ENCODE measurements at regions not wholly inside any gene's neighbourhood (a gene's known extent, or its start where the extent isn't known, plus 50 kb on each side); places are given as distances from the start of the nearest gene placed in this dataset.

- Histone ChIP-seq H3K14ac (ENCODE audit: low read length) (no peak overlapping the region), H3K4me3 (ENCODE audit: low read depth, low read length) (no peak overlapping the region), H3K23ac (ENCODE audit: low read length) (no peak overlapping the region), H3K9ac (ENCODE audit: low read length) (no peak overlapping the region), H2BK5ac (ENCODE audit: low read depth, low read length, poor library complexity) (no peak overlapping the region), H4K12ac (ENCODE audit: low read depth, low read length) (no peak overlapping the region), H3K18ac (ENCODE audit: low read length) (no peak overlapping the region), H2BK12ac (ENCODE audit: low read length) (no peak overlapping the region), H4K91ac (ENCODE audit: low read depth, low read length) (no peak overlapping the region), H2BK120ac (ENCODE audit: insufficient read depth, low read length, poor library complexity) (no peak overlapping the region), H3K79me1 (ENCODE audit: low read length) (no peaks in the 10 kb centered on the region), H3K4ac (ENCODE audit: low read depth, low read length) (no peak overlapping the region), H2AFZ (ENCODE audit: insufficient read depth, low read length, poor library complexity) (no peak overlapping the region), H3K4me2 (ENCODE audit: low read length) (no peak overlapping the region), H3K27me3 (ENCODE audit: insufficient read depth, low read length) (no peaks in the 10 kb centered on the region), H3K27ac (ENCODE audit: low read depth, low read length) (no peak overlapping the region), H3K79me2 (ENCODE audit: control insufficient read depth, insufficient read depth, low read length, poor library complexity) (no peaks in the 10 kb centered on the region), H3K36me3 (ENCODE audit: control insufficient read depth in 1 of 2, insufficient read depth in 2 of 2, low read length in 2 of 2) (no peaks in the 10 kb centered on the region), H3K4me1 (ENCODE audit: control insufficient read depth in 1 of 2, insufficient read depth in 2 of 2, low read length in 2 of 2) (no peaks in the 10 kb centered on the region), H4K8ac (ENCODE audit: low read depth, low read length) (no peak overlapping the region), H2AK5ac (ENCODE audit: low read length) (no peak overlapping the region), H3K9me3 (ENCODE audit: insufficient read depth, low read depth, low read length) (no peaks in the 10 kb centered on the region)
- no CpG with 5 or more reads among the region's 1 CpG for WGBS (ENCODE audit: extremely low coverage, insufficient coverage, insufficient read length)
- no peak for DNase-seq
Measured at GRCh38 chr5:82800826-82801225, 276.4 kb downstream of the TMEM167A start.

- no peaks in the 10 kb centered on the region for H3K36me3 ChIP-seq (ENCODE audit: control insufficient read depth in 1 of 2, insufficient read depth in 2 of 2, low read length in 2 of 2)
- WGBS (ENCODE audit: extremely low coverage, insufficient coverage, insufficient read length), result no CpG with 5 or more reads among the region's 5 CpGs
Measured at GRCh38 chr5:82799361-82800077, 277.7 kb downstream of the TMEM167A start.

GRCh38 chr5:82798676-82799075 lies 278.5 kb downstream of the TMEM167A start:
- Histone ChIP-seq H2BK12ac (ENCODE audit: low read length) (no peak overlapping the region), H3K27me3 (ENCODE audit: insufficient read depth, low read length) (no peaks in the 10 kb centered on the region), H3K4ac (ENCODE audit: low read depth, low read length) (no peak overlapping the region), H4K12ac (ENCODE audit: low read depth, low read length) (no peak overlapping the region), H4K91ac (ENCODE audit: low read depth, low read length) (no peak overlapping the region), H3K9me3 (ENCODE audit: insufficient read depth, low read depth, low read length) (no peaks in the 10 kb centered on the region), H3K27ac (ENCODE audit: low read depth, low read length) (no peak overlapping the region), H3K4me1 (ENCODE audit: control insufficient read depth in 1 of 2, insufficient read depth in 2 of 2, low read length in 2 of 2) (no peaks in the 10 kb centered on the region), H2AK5ac (ENCODE audit: low read length) (no peak overlapping the region), H3K36me3 (ENCODE audit: control insufficient read depth in 1 of 2, insufficient read depth in 2 of 2, low read length in 2 of 2) (no peaks in the 10 kb centered on the region), H2BK120ac (ENCODE audit: insufficient read depth, low read length, poor library complexity) (no peak overlapping the region), H3K23ac (ENCODE audit: low read length) (no peak overlapping the region), H3K14ac (ENCODE audit: low read length) (no peak overlapping the region), H3K4me3 (ENCODE audit: low read depth, low read length) (no peak overlapping the region), H3K79me1 (ENCODE audit: low read length) (no peaks in the 10 kb centered on the region), H4K8ac (ENCODE audit: low read depth, low read length) (no peak overlapping the region), H3K79me2 (ENCODE audit: control insufficient read depth, insufficient read depth, low read length, poor library complexity) (no peaks in the 10 kb centered on the region), H2BK5ac (ENCODE audit: low read depth, low read length, poor library complexity) (no peak overlapping the region), H3K9ac (ENCODE audit: low read length) (no peak overlapping the region), H3K4me2 (ENCODE audit: low read length) (no peak overlapping the region), H3K18ac (ENCODE audit: low read length) (no peak overlapping the region), H2AFZ (ENCODE audit: insufficient read depth, low read length, poor library complexity) (no peak overlapping the region)
- peak in 1 of 2 donors; percentile 14 for DNase-seq
- WGBS (ENCODE audit: extremely low coverage, insufficient coverage, insufficient read length), result no CpG with 5 or more reads among the region's 2 CpGs

More at GRCh38 chr5:82799361-82800077, 277.7 kb downstream of the TMEM167A start:
- no peak overlapping the region for H3K27ac ChIP-seq (ENCODE audit: low read depth, low read length)
- no peaks in the 10 kb centered on the region for H3K4me1 ChIP-seq (ENCODE audit: control insufficient read depth in 1 of 2, insufficient read depth in 2 of 2, low read length in 2 of 2)
- no peak overlapping the region for H2AFZ ChIP-seq (ENCODE audit: insufficient read depth, low read length, poor library complexity)
- no peak overlapping the region for H2BK12ac ChIP-seq (ENCODE audit: low read length)
- no peak overlapping the region for H3K14ac ChIP-seq (ENCODE audit: low read length)
- H4K8ac ChIP-seq (ENCODE audit: low read depth, low read length), result no peak overlapping the region
- no peak overlapping the region for H3K4me3 ChIP-seq (ENCODE audit: low read depth, low read length)
- H2BK120ac ChIP-seq (ENCODE audit: insufficient read depth, low read length, poor library complexity), result no peak overlapping the region
- no peak overlapping the region for H3K4ac ChIP-seq (ENCODE audit: low read depth, low read length)
- H3K27me3 ChIP-seq (ENCODE audit: insufficient read depth, low read length), result no peaks in the 10 kb centered on the region
- H4K12ac ChIP-seq (ENCODE audit: low read depth, low read length), result no peak overlapping the region
- no peak overlapping the region for H4K91ac ChIP-seq (ENCODE audit: low read depth, low read length)
- H3K79me1 ChIP-seq (ENCODE audit: low read length), result no peaks in the 10 kb centered on the region
- no peak overlapping the region for H2BK5ac ChIP-seq (ENCODE audit: low read depth, low read length, poor library complexity)
- H3K18ac ChIP-seq (ENCODE audit: low read length), result no peak overlapping the region
- no peak overlapping the region for H2AK5ac ChIP-seq (ENCODE audit: low read length)
- H3K9me3 ChIP-seq (ENCODE audit: insufficient read depth, low read depth, low read length), result no peaks in the 10 kb centered on the region
- DNase-seq, result no peak
- no peak overlapping the region for H3K23ac ChIP-seq (ENCODE audit: low read length)
- no peak overlapping the region for H3K4me2 ChIP-seq (ENCODE audit: low read length)
- no peak overlapping the region for H3K9ac ChIP-seq (ENCODE audit: low read length)
- H3K79me2 ChIP-seq (ENCODE audit: control insufficient read depth, insufficient read depth, low read length, poor library complexity), result no peaks in the 10 kb centered on the region

- no peaks in the 10 kb centered on the region for H3K79me2 ChIP-seq (ENCODE audit: control insufficient read depth, insufficient read depth, low read length, poor library complexity)
- H3K27me3 ChIP-seq (ENCODE audit: insufficient read depth, low read length), result no peaks in the 10 kb centered on the region
Measured at GRCh38 chr5:82796643-82797416, 280.4 kb downstream of the TMEM167A start.

More at GRCh38 chr5:82796643-82797416, 280.4 kb downstream of the TMEM167A start:
- Histone ChIP-seq H3K4ac (ENCODE audit: low read depth, low read length) (no peak overlapping the region), H4K91ac (ENCODE audit: low read depth, low read length) (no peak overlapping the region), H3K4me1 (ENCODE audit: control insufficient read depth in 1 of 2, insufficient read depth in 2 of 2, low read length in 2 of 2) (no peaks in the 10 kb centered on the region), H3K9me3 (ENCODE audit: insufficient read depth, low read depth, low read length) (no peaks in the 10 kb centered on the region), H2BK5ac (ENCODE audit: low read depth, low read length, poor library complexity) (no peak overlapping the region), H4K12ac (ENCODE audit: low read depth, low read length) (no peak overlapping the region), H2BK120ac (ENCODE audit: insufficient read depth, low read length, poor library complexity) (no peak overlapping the region), H2AFZ (ENCODE audit: insufficient read depth, low read length, poor library complexity) (no peak overlapping the region), H3K79me1 (ENCODE audit: low read length) (no peaks in the 10 kb centered on the region), H3K27ac (ENCODE audit: low read depth, low read length) (no peak overlapping the region), H3K14ac (ENCODE audit: low read length) (no peak overlapping the region), H2AK5ac (ENCODE audit: low read length) (no peak overlapping the region), H3K4me2 (ENCODE audit: low read length) (no peak overlapping the region), H2BK12ac (ENCODE audit: low read length) (no peak overlapping the region), H3K23ac (ENCODE audit: low read length) (no peak overlapping the region), H3K4me3 (ENCODE audit: low read depth, low read length) (no peak overlapping the region), H4K8ac (ENCODE audit: low read depth, low read length) (no peak overlapping the region), H3K9ac (ENCODE audit: low read length) (no peak overlapping the region), H3K18ac (ENCODE audit: low read length) (no peak overlapping the region), H3K36me3 (ENCODE audit: control insufficient read depth in 1 of 2, insufficient read depth in 2 of 2, low read length in 2 of 2) (no peaks in the 10 kb centered on the region)
- WGBS (ENCODE audit: extremely low coverage, insufficient coverage, insufficient read length), result no CpG with 5 or more reads among the region's 5 CpGs
- DNase-seq, result no peak

Measured in trophoblast cell (in vitro differentiated cells and primary cell).